ENCODE measurements at regions not wholly inside any gene's neighbourhood (a gene's known extent, or its start where the extent isn't known, plus 50 kb on each side); places are given as distances from the start of the nearest gene placed in this dataset.
A peak's percentile ranks its signal among the peaks of the same experiment; 100 is the strongest.

GRCh38 chr16:82323171-82323570 lies 153.1 kb upstream of the MPHOSPH6 start:
- Mint-ChIP-seq H3K27ac (no peak overlapping the region), H3K4me1 (ENCODE audit: low read depth) (no peaks in the 10 kb centered on the region), H3K4me3 (no peak overlapping the region), H3K9me3 (peaks cover 9 to 14% of the 10 kb centered on the region in 2 donors), H3K27me3 (ENCODE audit: low read depth) (no peaks in the 10 kb centered on the region), H3K36me3 (ENCODE audit: insufficient read depth in 2 of 2) (peaks cover 4% of the 10 kb centered on the region in 2 donors)
- DNase-seq (no peak), ATAC-seq (replicated peaks in 1 of 2) (no peak)

GRCh38 chr16:82322177-82322576 lies 152.2 kb upstream of the MPHOSPH6 start:
- H3K4me1 Mint-ChIP-seq (ENCODE audit: low read depth): no peaks in the 10 kb centered on the region
- H3K9me3 Mint-ChIP-seq: peaks cover 9 to 14% of the 10 kb centered on the region in 2 donors
- H3K27ac Mint-ChIP-seq: no peak overlapping the region
- H3K4me3 Mint-ChIP-seq: no peak overlapping the region
- no peak for ATAC-seq (replicated peaks in 1 of 2)
- H3K36me3 Mint-ChIP-seq (ENCODE audit: insufficient read depth in 2 of 2): peaks cover 4% of the 10 kb centered on the region in 2 donors
- no peak for DNase-seq
- no peaks in the 10 kb centered on the region for H3K27me3 Mint-ChIP-seq (ENCODE audit: low read depth)

DNA sequence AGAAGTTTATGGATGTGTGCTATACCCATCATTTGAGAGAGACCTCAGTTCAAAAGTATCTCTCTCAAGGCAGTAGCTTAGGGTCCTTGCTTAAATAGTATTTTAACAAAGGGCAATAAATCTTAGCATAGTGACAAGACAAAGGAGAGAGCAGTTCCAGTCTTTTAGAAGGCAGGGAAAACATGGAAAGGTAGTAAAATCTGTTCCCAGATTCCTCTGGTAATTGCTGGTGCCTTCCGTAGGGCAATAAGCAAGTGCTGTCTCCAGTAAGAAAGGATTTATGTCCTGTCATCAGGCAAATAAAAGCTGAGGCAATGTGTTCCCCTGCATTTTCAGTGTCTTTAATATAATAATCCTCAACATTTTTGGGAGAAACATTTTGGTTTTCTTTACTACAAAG lies 149.0 kb upstream of the MPHOSPH6 start:
- ATAC-seq (replicated peaks in 1 of 2) (no peak), DNase-seq (no peak)
- H3K9me3 Mint-ChIP-seq: peaks cover 6% of the 10 kb centered on the region in 2 donors
- no peaks in the 10 kb centered on the region for H3K27me3 Mint-ChIP-seq (ENCODE audit: low read depth)
- no peaks in the 10 kb centered on the region for H3K4me1 Mint-ChIP-seq (ENCODE audit: low read depth)
- H3K36me3 Mint-ChIP-seq (ENCODE audit: insufficient read depth in 2 of 2): peaks cover 2% of the 10 kb centered on the region in 2 donors
- no peak overlapping the region for H3K4me3 Mint-ChIP-seq
- no peak overlapping the region for H3K27ac Mint-ChIP-seq

GRCh38 chr16:82317411-82318167 lies 147.6 kb upstream of the MPHOSPH6 start:
- DNase-seq: no peak
- Mint-ChIP-seq H3K27me3 (ENCODE audit: low read depth) (no peaks in the 10 kb centered on the region), H3K4me3 (no peak overlapping the region), H3K36me3 (ENCODE audit: insufficient read depth in 2 of 2) (no peaks in the 10 kb centered on the region), H3K4me1 (ENCODE audit: low read depth) (no peaks in the 10 kb centered on the region), H3K9me3 (peaks cover 2 to 6% of the 10 kb centered on the region in 2 donors), H3K27ac (no peak overlapping the region)
- no peak for ATAC-seq (replicated peaks in 1 of 2)

- no peak overlapping the region for H3K4me3 Mint-ChIP-seq
- ATAC-seq (replicated peaks in 1 of 2) (no peak), DNase-seq (no peak)
- H3K36me3 Mint-ChIP-seq (ENCODE audit: insufficient read depth in 2 of 2): no peaks in the 10 kb centered on the region
- H3K27ac Mint-ChIP-seq: no peak overlapping the region
- H3K27me3 Mint-ChIP-seq (ENCODE audit: low read depth): peaks cover 11% of the 10 kb centered on the region
- H3K9me3 Mint-ChIP-seq: peaks cover 0 to 2% of the 10 kb centered on the region in 2 donors
- no peaks in the 10 kb centered on the region for H3K4me1 Mint-ChIP-seq (ENCODE audit: low read depth)
These were observed 143.7 kb upstream of the MPHOSPH6 start for GRCh38 chr16:82313754-82314153.

- Mint-ChIP-seq H3K4me3 (no peak overlapping the region), H3K9me3 (peaks cover 0 to 2% of the 10 kb centered on the region in 2 donors), H3K4me1 (ENCODE audit: low read depth) (no peaks in the 10 kb centered on the region), H3K36me3 (ENCODE audit: insufficient read depth in 2 of 2) (no peaks in the 10 kb centered on the region), H3K27me3 (ENCODE audit: low read depth) (peaks cover 11% of the 10 kb centered on the region), H3K27ac (no peak overlapping the region)
- ATAC-seq (replicated peaks in 1 of 2): no peak
- no peak for DNase-seq
These were observed 141.5 kb upstream of the MPHOSPH6 start for GRCh38 chr16:82311528-82311927.

- no peaks in the 10 kb centered on the region for H3K27me3 Mint-ChIP-seq (ENCODE audit: low read depth)
- no peaks in the 10 kb centered on the region for H3K36me3 Mint-ChIP-seq (ENCODE audit: insufficient read depth in 2 of 2)
- no peak overlapping the region for H3K4me3 Mint-ChIP-seq
- no peaks in the 10 kb centered on the region for H3K9me3 Mint-ChIP-seq
- ATAC-seq (replicated peaks in 1 of 2) (no peak), DNase-seq (no peak)
- H3K4me1 Mint-ChIP-seq (ENCODE audit: low read depth): no peaks in the 10 kb centered on the region
- no peak overlapping the region for H3K27ac Mint-ChIP-seq
These were observed 132.2 kb upstream of the MPHOSPH6 start for GRCh38 chr16:82302042-82302727.

GRCh38 chr16:82301146-82301755 lies 131.2 kb upstream of the MPHOSPH6 start:
- DNase-seq (no peak), ATAC-seq (replicated peaks in 1 of 2) (no peak)
- Mint-ChIP-seq H3K4me3 (no peak overlapping the region), H3K27me3 (ENCODE audit: low read depth) (no peaks in the 10 kb centered on the region), H3K9me3 (no peaks in the 10 kb centered on the region), H3K36me3 (ENCODE audit: insufficient read depth in 2 of 2) (no peaks in the 10 kb centered on the region), H3K4me1 (ENCODE audit: low read depth) (no peaks in the 10 kb centered on the region), H3K27ac (no peak overlapping the region)

GRCh38 chr16:82300374-82300951 lies 130.4 kb upstream of the MPHOSPH6 start:
- Mint-ChIP-seq H3K4me1 (ENCODE audit: low read depth) (no peaks in the 10 kb centered on the region), H3K27me3 (ENCODE audit: low read depth) (no peaks in the 10 kb centered on the region), H3K36me3 (ENCODE audit: insufficient read depth in 2 of 2) (no peaks in the 10 kb centered on the region), H3K4me3 (no peak overlapping the region), H3K9me3 (no peaks in the 10 kb centered on the region), H3K27ac (no peak overlapping the region)
- DNase-seq (no peak), ATAC-seq (replicated peaks in 1 of 2) (no peak)

GRCh38 chr16:82298472-82298871 lies 128.4 kb upstream of the MPHOSPH6 start:
- Mint-ChIP-seq H3K36me3 (ENCODE audit: insufficient read depth in 2 of 2) (no peaks in the 10 kb centered on the region), H3K27ac (no peak overlapping the region), H3K27me3 (ENCODE audit: low read depth) (no peaks in the 10 kb centered on the region), H3K4me3 (no peak overlapping the region), H3K9me3 (no peaks in the 10 kb centered on the region), H3K4me1 (ENCODE audit: low read depth) (no peaks in the 10 kb centered on the region)
- DNase-seq (no peak), ATAC-seq (replicated peaks in 1 of 2) (peak in 1 of 2 donors; percentile 61)

DNA sequence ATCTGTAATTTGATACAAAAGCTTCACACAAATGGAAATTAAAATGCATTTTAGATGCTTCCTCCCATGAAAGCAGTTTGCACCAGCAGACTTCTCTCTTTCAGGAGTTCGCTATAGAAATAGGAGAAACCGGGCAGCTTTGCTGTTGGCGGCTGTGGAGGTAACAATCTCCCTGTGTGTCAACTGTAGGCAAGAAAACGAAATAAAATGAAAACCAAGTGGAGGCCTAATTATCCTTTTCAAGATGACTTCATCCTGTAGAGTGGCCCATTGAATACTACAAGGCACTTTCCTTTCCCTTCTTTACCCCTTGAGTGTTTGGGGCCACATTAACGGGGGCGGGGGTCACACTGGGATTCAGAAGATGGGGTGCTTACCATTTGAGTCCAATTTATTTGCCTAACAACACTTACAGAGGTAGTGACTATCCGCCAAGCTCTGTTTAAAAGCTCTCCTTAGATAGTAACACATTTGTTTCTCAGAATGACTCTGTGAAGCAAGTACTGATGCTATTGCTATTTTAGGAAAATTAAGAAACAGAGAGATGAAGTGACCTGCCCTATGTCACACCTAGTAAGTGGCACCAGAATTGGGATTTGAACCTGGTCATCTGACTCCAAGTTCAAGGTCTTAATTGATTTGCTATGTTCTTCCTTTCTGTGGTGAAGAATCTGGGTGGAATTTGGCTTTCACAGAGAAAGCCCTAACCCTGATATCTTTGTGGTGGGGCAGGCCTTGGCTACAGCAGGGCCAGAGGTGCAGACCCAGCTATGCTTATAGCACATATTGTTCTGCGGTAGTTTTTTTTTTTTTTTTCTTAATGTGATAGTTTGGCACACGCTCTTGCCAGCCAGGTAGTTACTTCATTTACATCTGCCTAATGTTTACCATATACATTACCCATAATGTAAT lies 125.5 kb upstream of the MPHOSPH6 start:
- Mint-ChIP-seq H3K9me3 (no peaks in the 10 kb centered on the region), H3K27me3 (ENCODE audit: low read depth) (no peaks in the 10 kb centered on the region), H3K4me3 (no peak overlapping the region), H3K36me3 (ENCODE audit: insufficient read depth in 2 of 2) (no peaks in the 10 kb centered on the region), H3K27ac (no peak overlapping the region), H3K4me1 (ENCODE audit: low read depth) (no peaks in the 10 kb centered on the region)
- ATAC-seq (replicated peaks in 1 of 2) (no peak), DNase-seq (no peak)

- DNase-seq (no peak), ATAC-seq (replicated peaks in 1 of 2) (no peak)
- Mint-ChIP-seq H3K27me3 (ENCODE audit: low read depth) (no peaks in the 10 kb centered on the region), H3K4me1 (ENCODE audit: low read depth) (no peaks in the 10 kb centered on the region), H3K36me3 (ENCODE audit: insufficient read depth in 2 of 2) (no peaks in the 10 kb centered on the region), H3K4me3 (no peak overlapping the region), H3K27ac (no peak overlapping the region), H3K9me3 (no peaks in the 10 kb centered on the region)
These were observed 123.6 kb upstream of the MPHOSPH6 start for GRCh38 chr16:82293671-82294070.

Data from activated T-cell treated with anti-CD3 and anti-CD28 coated beads, Interleukin-2, amount 50 U/mL, for 72 hours (primary cell).